Mesothelial cell of epicardium (in vitro differentiated cells): ENCODE measurements at regions not wholly inside any gene's neighbourhood (a gene's known extent, or its start where the extent isn't known, plus 50 kb on each side); places are given as distances from the start of the nearest gene placed in this dataset.

Experiments used
- DNase-seq, 2 experiments: peaks; one replicate each; pipeline ENCODE4 v3.0.0; 2021; ENCODE audit warnings: low spot score in 2 of 2; ENCODE audit not compliant: unreplicated experiment in 2 of 2
- H3K27ac Mint-ChIP-seq: 2 replicates; pipeline ENCODE4 v1.8.0; 2021; ENCODE audit warnings: mixed read lengths
- H3K27me3 Mint-ChIP-seq: 2 replicates; pipeline ENCODE4 v1.8.0; 2021; ENCODE audit warnings: low read depth, mixed read lengths
- H3K36me3 Mint-ChIP-seq: 2 replicates; pipeline ENCODE4 v1.8.0; 2021; ENCODE audit warnings: mixed read lengths
- H3K4me1 Mint-ChIP-seq: 2 replicates; pipeline ENCODE4 v1.8.0; 2021; ENCODE audit warnings: mixed read lengths
- H3K4me3 Mint-ChIP-seq: 2 replicates; pipeline ENCODE4 v1.8.0; 2021; ENCODE audit warnings: mild to moderate bottlenecking, moderate library complexity, mixed read lengths
- H3K9me3 Mint-ChIP-seq: 2 replicates; pipeline ENCODE4 v1.8.0; 2021; ENCODE audit warnings: mixed read lengths
- TF ChIP-seq, protein P1 (sequence below): fragments of 200-600 bp; sonication (generic); IDR thresholded peaks from one replicate; pipeline ENCODE4 v1.5.0; 2021; ENCODE audit warnings: antibody characterized with exemption; ENCODE audit not compliant: unreplicated experiment

DNA sequence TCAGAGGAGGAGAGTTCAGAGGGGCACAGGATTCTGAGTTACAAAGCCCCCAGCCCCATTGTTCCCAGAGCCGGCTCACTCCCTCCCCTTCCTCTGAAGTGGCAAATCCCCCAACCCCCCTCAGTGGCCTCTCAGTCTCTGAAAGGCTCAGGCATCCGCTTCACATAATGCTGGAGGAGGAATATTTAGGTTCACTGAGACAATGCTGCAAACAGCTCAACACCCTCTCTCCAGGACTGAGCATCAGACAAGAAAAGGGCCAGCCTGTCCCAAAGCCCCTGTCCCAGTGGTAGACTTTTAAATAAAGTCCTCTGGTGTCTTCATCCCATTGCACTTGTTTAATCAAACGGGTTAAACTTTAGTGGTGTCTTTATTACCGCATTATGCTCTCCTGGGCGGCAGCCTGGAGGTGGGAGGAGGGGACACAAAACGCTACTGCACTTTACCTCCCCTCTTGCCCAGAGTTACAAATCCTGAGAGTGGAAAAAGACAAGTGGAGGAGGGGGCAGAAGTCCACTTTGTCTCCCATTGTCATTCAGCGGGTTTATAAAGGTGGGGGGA is 257.9 kb downstream of the FGFR2 start:
- peaks cover 4% of the 10 kb centered on the region for H3K9me3 Mint-ChIP-seq
- peaks cover 47% of the 10 kb centered on the region for H3K4me1 Mint-ChIP-seq
- H3K27ac Mint-ChIP-seq: no peak overlapping the region
- H3K36me3 Mint-ChIP-seq: no peaks in the 10 kb centered on the region
- H3K4me3 Mint-ChIP-seq: no peak overlapping the region
- no peak for DNase-seq
- no peaks in the 10 kb centered on the region for H3K27me3 Mint-ChIP-seq
- TF ChIP-seq, protein P1, sequence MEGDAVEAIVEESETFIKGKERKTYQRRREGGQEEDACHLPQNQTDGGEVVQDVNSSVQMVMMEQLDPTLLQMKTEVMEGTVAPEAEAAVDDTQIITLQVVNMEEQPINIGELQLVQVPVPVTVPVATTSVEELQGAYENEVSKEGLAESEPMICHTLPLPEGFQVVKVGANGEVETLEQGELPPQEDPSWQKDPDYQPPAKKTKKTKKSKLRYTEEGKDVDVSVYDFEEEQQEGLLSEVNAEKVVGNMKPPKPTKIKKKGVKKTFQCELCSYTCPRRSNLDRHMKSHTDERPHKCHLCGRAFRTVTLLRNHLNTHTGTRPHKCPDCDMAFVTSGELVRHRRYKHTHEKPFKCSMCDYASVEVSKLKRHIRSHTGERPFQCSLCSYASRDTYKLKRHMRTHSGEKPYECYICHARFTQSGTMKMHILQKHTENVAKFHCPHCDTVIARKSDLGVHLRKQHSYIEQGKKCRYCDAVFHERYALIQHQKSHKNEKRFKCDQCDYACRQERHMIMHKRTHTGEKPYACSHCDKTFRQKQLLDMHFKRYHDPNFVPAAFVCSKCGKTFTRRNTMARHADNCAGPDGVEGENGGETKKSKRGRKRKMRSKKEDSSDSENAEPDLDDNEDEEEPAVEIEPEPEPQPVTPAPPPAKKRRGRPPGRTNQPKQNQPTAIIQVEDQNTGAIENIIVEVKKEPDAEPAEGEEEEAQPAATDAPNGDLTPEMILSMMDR: no peak

DNA sequence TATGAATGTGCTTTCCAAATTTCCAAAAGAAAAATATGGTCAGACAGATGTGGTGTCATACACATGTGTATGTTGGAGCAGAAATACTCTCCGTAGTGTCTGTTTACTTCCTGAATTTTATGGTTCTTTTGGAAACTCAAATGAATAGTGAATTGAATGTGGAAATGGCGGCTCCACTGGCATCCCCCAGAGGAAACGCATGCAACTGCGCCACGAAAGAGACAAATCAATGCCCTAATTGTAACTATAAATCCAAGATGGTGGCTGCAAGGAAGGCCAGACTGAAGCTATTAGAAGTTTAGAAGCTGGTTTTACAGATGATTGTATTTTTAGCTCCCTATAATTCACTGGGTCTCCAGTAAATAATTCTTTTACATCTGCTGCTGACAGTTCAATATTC is 246.7 kb downstream of the FGFR2 start:
- TF ChIP-seq, protein P1: no peak
- no peaks in the 10 kb centered on the region for H3K36me3 Mint-ChIP-seq
- H3K27ac Mint-ChIP-seq: no peak overlapping the region
- peaks cover 18% of the 10 kb centered on the region for H3K4me1 Mint-ChIP-seq
- no peak overlapping the region for H3K4me3 Mint-ChIP-seq
- no peaks in the 10 kb centered on the region for H3K27me3 Mint-ChIP-seq
- H3K9me3 Mint-ChIP-seq: peaks cover 7% of the 10 kb centered on the region
- no peak for DNase-seq

DNA sequence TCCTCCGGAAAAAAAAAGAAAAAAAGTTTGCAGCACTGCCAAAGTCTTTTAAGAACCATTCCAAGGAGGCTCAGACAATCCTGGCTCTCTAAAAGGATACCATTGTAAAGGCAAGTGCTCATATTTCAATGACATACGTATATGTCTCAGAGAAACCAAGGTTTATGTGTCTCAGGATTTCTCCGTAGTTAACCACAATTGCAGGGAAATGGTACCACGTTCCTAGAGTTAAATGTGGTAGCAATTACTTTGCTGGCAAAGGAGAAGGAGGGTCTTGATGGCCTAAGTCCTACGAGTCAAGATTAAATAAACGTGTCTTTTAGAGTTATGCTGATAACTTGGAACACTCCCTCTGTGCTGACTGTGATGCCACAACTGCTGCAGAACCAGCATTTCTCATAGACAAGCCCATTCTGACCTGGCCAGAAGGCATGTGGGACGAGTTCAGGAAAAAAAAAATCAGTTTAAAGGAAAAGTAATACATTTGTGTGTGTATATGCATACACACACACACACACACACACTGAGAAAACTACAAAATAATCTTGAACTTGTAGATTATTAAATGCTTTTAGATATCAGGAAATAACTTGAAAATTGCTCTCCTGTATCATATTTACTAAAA is 245.9 kb downstream of the FGFR2 start:
- no peak for DNase-seq
- H3K36me3 Mint-ChIP-seq: no peaks in the 10 kb centered on the region
- H3K9me3 Mint-ChIP-seq: peaks cover 5% of the 10 kb centered on the region
- no peak overlapping the region for H3K4me3 Mint-ChIP-seq
- H3K27ac Mint-ChIP-seq: peak overlapping the region; percentile 81
- peaks cover 21% of the 10 kb centered on the region for H3K4me1 Mint-ChIP-seq
- no peaks in the 10 kb centered on the region for H3K27me3 Mint-ChIP-seq
- TF ChIP-seq, protein P1: no peak

DNA sequence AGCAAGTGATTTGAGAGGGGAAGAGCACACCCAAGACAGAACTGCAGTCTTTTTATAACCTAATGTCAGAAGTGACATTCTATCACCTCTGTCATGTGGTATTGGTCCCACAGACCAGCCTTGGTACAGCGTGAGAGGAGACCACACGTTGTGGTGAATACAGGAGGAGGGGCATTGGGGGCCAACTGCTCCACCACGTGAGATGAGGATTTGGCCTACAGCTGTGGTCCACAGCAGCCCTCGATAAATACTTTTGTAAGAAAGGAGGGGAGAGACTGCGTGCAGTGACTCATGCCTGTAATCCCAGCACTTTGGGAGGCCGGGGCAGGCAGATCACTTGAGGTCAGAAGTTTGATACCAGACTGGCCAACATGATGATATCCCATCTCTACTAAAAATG is 243.1 kb downstream of the FGFR2 start:
- no peak for DNase-seq
- H3K36me3 Mint-ChIP-seq: no peaks in the 10 kb centered on the region
- H3K4me1 Mint-ChIP-seq: peaks cover 27% of the 10 kb centered on the region
- peaks cover 4% of the 10 kb centered on the region for H3K9me3 Mint-ChIP-seq
- H3K27ac Mint-ChIP-seq: no peak overlapping the region
- H3K27me3 Mint-ChIP-seq: no peaks in the 10 kb centered on the region
- TF ChIP-seq, protein P1: no peak
- no peak overlapping the region for H3K4me3 Mint-ChIP-seq

DNA sequence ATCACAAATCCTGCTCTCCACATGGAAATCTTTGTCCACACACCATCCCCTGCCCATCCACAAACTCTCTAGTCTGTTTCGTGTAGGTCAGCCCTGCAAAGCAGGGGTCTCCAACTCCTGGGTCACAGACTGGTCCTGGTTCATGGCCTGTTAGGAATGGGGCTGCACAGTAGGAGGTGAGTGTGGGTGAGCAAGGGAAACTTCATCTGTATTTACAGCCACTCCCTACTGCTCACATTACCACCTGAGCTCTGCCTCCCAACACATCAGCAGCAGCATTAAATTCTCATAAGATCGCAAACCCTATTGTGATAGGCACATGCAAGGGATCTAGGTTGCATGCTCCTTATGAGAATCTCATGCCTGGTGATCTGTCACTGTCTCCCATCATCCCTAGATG is 242.1 kb downstream of the FGFR2 start:
- Mint-ChIP-seq H3K4me3 (no peak overlapping the region), H3K27me3 (no peaks in the 10 kb centered on the region), H3K27ac (no peak overlapping the region), H3K4me1 (peaks cover 24% of the 10 kb centered on the region), H3K9me3 (peaks cover 4% of the 10 kb centered on the region), H3K36me3 (no peaks in the 10 kb centered on the region)
- TF ChIP-seq, protein P1: no peak
- DNase-seq: no peak
